NCI-H146 treated with DMSO at 0.1 percent for 48 hours (cell line): ENCODE measurements at regions not wholly inside any gene's neighbourhood (a gene's known extent, or its start where the extent isn't known, plus 50 kb on each side); places are given as distances from the start of the nearest gene placed in this dataset.
"Not testable (repeated sequence)": the region's sequence is repeated elsewhere in the genome, so short reads cannot be mapped to it uniquely, and the experiment has no call there.

ENCODE experiments used
- DNase-seq: peaks from one replicate; lab custom pipeline; 2025; ENCODE audit not compliant: unreplicated experiment; lab: John Stamatoyannopoulos, UW

DNA sequence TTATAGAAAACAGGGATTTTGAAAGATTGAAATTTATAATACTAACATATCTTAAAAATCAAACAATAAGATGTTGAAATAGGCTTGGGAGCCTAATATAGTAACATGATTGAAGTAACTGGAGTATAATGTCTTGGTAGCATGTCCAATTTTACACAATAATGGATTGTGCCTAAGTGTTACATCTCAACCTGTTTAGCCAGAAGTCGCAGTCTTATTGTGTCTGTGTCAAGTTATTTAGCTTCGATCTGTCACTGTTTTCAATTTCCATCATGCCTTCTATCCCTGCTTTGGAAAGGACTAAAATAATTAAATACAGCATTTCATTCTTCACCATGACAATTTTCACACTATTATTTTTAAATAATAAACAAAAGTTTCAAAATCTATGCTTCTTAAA, 1352.2 kb downstream of the SI start:
- DNase-seq: no peak

DNA sequence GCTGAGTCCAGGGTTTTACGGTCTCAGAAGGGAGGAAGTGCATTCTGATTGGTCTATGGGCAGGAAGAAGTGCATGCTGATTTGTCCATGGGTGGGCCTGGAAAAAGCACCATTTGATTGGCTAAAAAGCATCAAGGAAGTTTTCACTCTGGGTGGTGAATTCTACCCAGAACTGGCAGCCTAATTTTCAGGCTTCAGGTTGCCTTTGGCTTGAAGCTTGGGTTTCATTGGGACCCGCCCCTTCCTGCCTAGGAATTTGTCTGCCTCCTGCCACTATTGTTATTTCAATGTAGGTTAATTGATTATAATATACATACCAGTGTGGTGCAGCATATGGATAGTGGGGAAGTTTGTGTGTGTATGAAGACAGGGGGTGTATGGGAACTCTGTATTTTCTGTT, 1355.9 kb downstream of the SI start:
- DNase-seq: no peak

DNA sequence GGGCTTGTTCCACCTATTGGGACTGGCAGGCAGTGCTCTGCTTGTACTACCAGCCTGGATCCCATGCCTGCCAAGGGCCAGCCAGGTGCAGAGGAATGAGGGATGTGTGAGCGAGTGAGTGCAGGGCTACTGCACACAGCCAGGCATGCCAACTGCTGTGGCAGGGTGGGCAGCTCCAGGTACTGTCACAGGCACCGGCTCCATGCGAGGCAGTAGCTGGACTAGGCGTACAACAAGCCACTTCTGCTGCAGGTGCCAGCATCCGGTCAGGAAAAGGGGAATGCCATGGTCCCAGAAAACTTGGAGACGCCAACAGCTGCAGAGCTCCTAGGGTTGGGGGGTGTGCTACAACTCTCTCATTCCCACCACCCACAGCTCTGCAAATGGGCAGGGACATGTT, 1356.7 kb downstream of the SI start:
- no peak for DNase-seq

DNA sequence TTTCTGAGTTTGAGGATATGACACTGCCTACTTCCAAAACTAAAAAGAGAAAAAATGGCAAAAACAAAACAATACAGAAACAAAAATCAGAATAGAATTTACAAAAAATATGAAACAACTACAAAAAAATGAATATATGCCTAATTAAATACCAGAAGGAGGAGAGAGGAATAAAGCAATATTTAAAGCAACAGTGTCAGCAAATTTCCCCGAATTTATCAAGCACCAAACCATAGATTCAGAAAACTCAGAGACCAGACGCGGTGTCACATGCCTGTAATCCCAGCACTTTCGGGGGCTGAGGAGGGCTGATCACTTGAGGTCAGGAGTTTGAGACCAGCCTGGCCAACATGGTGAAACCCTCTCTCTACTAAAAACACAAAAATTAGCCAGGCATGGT, 1360.9 kb downstream of the SI start:
- no peak for DNase-seq

DNA sequence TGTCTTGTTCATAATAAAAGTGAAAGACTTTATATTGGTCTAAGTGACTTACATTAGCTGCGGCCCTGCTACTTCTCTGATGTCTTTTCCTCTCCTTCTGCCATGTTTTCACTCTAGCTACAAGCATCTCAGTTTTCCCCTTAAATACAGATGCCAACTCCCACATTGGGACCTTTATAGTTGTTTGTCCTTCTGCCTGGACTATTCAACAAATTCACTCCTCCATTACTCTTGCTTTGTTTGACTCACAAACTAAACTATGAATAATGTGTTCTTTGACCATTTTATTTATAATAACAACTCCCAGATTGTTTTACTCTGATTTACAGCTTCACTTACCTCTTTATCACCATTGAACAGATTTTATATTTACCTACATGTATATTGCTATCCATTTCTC, 1369.9 kb downstream of the SI start:
- no peak for DNase-seq

DNA sequence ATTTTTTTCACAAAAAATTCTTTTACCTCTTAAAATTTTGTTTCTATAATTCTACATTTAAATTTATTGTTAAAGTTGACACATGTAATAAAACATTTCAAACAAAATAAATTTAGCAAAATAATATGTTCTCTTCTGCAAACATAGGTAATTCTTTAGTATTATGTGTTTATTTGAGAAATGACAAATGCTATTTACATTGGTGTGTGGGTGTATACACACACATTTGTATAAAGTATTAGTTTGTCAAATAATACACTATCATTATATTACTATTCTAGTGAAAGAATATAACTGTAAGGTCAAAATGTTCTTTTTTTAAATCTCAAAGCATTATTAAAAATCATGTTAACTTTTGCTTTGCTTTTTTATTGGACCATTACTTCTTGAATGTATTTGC, 1370.6 kb downstream of the SI start:
- DNase-seq: no peak

DNA sequence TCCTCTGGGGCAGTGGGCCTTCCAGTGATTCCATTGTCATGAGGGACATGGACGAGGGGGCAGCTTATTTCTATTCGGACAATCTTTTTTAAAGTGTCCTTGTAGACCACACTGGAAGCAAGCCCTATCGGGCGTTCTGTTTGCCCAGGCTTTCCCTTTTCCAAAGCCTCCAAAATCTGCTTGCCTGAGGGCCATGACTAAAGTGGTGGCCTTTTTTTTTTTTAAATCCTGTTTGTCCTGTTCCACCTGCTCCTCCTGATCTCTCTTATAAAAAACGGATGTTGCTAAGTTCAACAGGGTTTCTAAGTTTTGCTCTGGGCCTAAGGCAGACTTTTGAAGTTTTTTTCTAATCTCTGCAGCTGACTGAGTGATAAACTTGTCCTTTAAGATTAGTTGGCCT, 1380.1 kb downstream of the SI start:
- DNase-seq: not testable (repeated sequence)

DNA sequence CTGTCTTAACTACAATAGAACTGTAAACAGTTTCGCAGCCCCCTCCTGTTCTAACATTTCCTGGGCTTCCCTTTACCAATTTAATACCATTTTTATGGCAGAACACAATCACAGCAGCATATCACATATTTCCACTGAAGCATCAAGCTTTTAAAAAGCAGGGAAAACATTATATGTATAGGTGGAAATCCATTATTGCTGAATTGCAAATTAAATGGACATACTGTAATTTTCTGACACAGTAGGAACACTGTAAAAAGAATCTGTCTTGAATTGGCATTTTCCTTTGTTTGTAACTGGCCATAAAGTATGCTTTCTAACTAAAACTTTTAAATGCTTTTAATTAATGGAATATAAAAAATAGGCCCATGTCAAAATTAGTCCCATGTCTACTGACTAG, 1385.8 kb downstream of the SI start:
- DNase-seq: no peak

DNA sequence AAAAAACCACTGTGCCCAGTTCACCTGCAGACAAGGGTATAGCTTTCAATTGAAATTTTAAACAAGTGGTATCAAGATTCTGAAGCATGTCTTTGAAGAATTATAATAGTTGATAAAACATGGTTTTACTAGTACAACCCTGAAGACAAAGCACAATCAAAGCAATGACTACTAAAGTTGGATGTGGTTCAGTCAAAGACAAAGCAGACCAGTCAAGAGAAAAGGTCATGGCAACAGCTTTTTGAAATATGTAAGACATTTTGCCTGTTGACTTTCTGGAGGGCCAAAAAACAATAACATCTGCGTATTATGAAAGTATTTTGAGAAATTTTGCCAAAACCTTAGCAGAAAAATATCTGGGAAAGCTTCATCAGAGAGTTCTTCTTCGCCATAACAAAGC, 1393.6 kb downstream of the SI start:
- DNase-seq: no peak

DNA sequence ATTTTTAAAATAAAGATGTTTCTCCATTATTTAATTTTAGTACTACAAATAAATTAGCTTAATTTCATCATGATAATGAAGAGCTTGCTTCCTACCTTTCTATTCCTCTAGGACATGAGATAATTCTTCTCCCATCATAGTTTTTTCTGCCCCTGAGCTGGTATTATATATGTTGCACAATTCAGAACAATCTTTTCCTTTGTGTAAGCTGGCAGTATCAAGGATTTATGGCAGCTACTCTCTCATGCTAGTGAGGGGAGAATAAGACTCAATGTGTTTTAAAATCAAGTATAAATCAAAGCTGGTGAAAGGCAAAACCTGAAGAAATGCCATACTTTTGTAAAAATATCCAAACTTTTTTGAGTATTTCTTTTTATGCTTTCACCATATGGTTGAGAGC, 1405.3 kb downstream of the SI start:
- DNase-seq: no peak

DNA sequence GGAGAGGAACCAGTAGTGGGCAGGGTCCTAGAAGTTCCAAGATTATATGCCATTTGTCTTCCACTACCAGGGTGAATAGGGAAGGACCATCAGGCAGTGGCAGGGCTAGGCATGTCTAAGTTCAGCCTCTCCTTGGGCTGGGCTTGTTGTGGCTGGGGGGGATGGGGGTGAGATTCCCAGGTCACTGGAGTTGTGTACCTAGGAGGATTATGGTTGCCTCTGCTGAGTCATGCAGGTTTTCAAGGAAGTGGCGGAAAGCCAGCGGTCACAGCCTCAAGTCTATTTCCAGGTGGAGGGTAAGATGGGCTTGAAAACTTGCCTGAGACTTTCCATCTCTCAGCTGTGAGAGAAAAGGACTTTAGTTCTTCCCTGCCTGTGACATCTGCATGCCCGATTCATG, 1407.1 kb downstream of the SI start:
- no peak for DNase-seq

DNA sequence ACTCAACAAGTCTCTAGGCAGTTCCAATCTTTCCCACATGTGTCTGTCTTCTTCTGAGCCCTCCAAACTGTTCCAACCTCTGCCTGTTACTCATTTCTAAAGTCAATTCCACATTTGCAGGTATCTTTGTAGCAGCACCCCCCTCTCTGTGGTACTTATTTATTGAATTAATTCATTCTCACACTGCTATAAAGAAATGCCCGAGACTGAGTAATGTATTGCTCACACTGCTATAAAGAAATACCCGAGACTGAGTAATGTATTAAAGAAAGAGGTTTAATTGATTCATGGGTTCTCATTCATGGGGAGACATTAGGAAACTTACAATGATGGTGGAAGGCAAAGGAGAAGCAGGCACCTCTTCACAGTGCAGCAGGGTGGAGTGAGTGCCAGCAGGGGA, 1413.8 kb downstream of the SI start:
- no peak for DNase-seq

DNA sequence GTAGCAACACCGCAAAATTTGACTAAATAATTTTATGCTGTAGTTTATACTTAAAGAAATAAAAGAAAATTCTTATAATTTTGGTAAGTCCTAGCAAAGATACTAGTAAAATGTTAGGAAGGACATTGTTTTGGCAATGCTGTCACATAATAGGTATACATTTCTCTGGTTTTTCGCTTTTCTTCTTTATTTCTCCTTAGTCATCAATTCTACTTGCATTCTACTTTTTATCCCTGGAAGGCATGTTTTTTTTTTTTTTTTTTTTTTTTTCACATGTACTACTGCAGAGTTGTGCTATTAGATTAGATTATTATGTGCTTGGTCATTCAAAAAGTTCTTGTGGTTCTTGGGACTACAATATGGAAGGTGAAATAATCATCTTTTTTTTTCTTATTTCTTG, 1421.2 kb downstream of the SI start:
- DNase-seq: no peak

DNA sequence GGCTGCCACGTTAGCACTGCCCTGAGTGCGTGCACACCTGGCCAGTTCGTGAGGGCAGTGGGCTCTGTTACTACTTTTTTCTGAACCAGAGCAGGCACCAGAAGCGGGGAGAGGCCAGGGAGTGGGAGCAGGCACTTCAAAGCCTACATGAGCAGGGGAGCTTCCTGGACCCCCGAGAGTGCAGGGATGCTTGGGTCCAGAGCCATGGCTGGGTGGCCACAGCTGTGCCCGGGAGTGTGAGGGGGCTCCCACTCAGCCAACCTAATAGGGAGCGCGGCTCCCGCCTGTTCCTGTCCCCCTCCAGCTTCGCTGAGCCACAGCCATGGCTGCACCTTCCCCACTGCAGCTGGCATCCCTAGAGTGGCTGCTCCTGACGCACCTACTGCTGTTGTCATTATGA, 1423.3 kb downstream of the SI start:
- no peak for DNase-seq

DNA sequence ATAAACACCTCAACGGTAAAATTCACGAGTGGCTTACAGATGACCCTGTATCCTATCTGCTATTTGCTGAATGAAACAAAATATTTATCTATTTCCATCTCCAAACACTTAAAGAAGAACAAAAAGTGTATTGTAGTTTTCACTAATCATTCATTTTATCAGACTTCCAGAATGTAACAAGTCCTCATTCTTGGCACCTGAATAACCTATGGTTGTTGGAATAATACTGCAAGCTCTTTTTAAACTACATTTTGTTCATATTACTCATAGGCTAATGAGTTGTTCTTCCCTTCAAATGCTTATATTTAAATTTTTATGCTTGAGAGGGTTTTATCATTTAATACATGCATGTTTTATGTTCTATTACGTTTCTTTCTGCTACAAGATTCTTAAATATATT, 1434.1 kb downstream of the SI start:
- DNase-seq: no peak

DNA sequence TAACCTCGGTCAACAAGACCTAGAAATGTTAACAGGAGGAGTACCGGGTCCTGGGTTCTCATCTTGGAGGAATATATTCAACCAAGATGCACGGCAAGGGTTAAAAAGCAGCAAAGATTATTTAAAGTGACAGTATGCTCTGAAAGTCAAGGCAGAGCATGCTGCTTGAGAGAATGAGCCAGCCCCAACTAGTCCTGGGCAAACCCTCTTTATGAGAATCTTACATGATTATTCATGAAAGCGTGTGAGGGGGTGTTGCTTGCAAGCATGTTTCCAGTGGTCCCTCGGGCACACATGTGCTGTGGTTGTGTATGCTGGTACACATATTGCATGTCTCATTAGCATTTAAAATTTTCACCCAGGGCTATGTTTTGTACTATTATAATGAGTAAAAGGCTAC, 1445.6 kb downstream of the SI start:
- DNase-seq: no peak

DNA sequence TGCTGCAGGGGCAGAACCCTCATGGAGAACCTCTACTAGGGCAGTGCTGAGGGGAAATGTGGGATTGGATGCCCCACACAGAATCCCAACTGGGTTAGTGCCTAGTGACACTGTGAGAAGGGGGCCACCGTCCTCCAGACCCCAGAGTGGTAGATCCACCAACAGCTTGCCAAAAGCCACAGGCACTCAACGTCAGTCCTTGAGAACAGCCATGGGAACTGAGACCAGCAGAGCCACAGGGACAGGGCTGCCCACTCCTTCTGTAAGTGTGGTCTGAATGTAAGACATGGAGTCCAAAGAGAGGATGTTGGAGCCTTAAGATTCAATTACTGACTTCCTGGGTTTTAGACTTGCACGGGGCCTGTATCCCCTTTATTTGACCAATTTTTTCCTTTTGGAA, 1451.5 kb downstream of the SI start:
- no peak for DNase-seq

DNA sequence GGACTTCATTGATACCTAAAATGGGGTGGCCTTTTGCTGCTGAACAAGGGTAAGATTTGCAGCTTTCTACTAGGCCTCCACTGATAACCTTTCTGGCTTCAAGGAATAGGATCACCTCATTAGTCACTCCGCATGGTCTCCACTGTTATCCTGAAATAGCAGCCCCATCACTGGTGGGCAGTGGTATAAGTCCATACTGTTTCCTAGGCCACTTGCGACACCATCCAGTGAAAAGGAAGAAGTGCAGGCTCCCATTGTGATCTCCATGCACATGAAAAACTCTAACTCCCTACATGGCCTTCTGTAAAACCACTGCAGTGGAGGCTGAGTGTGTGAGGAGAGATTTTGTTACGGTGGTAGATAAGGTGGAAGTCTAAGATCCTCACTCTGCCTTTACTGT, 1455.9 kb downstream of the SI start:
- DNase-seq: no peak

DNA sequence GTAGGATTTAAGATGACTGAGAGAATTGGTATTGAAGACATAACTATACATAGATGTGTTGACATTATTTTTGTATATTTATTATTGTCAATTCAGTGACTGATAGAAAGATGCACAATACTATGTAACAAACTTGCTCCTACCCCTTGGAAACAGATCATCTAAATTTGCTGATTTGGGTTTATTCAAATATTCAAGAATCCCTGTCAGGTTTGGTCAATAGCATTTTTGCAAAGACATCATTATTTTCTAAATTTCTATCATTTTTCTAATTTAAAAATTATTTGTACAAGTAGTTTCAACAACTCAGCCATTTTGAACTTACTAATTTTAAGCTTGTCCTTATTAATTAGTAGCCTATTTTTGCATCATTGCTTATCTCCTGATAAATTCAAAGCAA, 1463.4 kb downstream of the SI start:
- DNase-seq: no peak

DNA sequence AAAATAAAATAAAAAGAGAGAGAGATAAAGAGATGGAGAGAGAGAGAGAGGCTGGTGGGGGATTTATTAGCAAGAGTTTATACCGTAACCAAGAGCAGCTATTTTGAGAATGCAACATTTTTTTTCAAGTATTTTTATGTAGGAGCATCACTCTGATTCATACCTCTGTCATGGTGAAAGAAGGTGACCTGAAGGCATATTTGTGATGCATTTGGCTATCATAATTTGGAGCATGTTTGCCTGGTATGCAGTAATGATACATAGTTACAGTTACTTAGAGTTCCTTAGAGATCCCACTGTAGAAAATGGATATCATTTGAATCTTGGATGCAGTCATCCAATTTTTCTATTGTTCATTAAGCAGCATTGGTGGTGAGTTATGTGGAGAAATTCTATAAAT, 1472.4 kb downstream of the SI start:
- no peak for DNase-seq

DNA sequence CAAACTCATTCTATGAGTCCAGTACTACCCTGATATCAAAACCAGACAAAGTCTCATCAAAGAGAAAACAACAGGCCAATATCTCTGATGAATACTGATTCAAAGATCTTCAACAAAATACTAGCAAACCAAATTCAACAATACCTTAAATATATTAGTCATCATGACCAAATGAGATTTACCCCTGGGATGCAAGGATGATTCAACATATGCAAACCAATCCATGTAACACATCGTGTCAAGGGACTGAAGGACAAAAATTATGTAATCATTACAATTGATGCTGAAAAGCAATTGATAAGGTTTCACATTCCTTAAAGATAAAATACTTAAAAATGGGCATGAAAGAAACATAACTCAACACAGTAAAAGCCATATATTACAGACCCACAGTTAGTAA, 1476.9 kb downstream of the SI start:
- no peak for DNase-seq

DNA sequence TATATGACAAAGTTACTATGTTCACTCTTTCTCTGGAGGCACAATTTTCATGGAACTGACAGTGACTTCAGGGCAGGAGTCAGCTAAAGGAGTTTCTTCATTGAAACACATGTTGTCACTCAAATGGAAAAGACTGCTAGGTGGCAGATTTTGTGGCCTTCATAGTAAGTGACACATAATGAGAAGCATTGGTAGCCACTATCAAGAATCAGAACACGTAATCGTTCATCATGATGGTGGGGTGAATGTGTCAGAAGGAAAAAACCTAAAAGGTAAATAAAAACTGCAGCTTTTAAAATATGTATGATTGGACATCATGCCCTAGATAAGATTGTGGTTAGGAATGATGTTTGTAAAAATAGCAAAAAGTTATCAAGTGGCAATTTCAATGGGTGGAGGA, 1491.0 kb downstream of the SI start:
- no peak for DNase-seq

DNA sequence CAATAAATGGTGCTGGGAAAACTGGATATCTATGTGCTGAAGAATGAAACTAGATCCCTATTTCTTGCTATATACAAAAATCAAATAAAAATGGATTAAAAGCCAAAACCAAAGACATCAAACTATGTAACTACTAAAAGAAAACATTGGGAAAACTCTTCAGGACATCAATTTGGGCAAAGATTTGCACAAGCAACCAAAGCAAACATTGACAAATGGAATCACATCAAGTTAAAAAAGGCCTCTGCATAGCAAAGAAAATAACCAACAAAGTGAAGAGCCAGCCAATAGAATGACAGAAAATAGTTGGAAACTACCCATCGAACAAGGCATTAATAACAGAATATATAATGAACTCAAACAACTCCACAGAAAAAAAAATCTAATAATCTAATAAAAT, 1495.3 kb downstream of the SI start:
- DNase-seq: no peak

DNA sequence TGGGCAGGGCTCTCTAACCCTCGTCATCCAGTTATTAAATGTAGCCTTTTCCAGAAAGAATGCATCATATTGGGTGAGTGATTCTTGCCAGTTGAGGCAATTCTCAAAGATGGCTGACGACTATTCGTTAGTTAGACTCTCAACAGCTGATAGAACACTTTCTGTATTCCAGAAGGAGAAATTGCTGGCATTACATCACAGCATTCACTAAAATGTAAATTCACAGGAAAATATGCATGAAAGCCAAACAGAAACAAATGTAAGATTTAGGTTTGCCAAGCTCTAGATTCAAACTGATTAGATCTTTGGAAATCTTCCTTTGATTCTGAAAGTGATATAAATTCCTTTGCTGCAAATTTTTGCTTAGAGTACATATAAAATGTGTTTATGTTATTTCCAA, 1501.0 kb downstream of the SI start:
- DNase-seq: no peak
